OCI-LY1 (cell line): ENCODE measurements at regions not wholly inside any gene's neighbourhood (a gene's known extent, or its start where the extent isn't known, plus 50 kb on each side); places are given as distances from the start of the nearest gene placed in this dataset.

Experiments used
- H2AFZ ChIP-seq: fragments of 200-600 bp; sonication (generic), shearing (Covaris generic); 2 replicates; pipeline ENCODE4 v1.6.0; 2014; ENCODE audit warnings: antibody characterized with exemption, mild to moderate bottlenecking, low read length
- H3F3A ChIP-seq: fragments of 200-600 bp; sonication (generic), shearing (Covaris generic); 2 replicates; pipeline ENCODE4 v1.6.0; 2014; ENCODE audit warnings: mild to moderate bottlenecking, antibody characterized with exemption, low read length, moderate library complexity; ENCODE audit not compliant: insufficient read depth
- H3K27ac ChIP-seq: fragments of 200-600 bp; sonication (generic); 2 replicates; pipeline ENCODE4 v1.5.1; 2014; ENCODE audit warnings: low read length, mixed run types, mild to moderate bottlenecking, low read depth; ENCODE audit not compliant: poor library complexity, severe bottlenecking
- H3K27me3 ChIP-seq: fragments of 200-600 bp; sonication (generic); 2 replicates; pipeline ENCODE4 v1.6.0; 2014; ENCODE audit warnings: antibody characterized with exemption, mild to moderate bottlenecking, low read length, moderate library complexity; ENCODE audit not compliant: insufficient read depth
- H3K36me3 ChIP-seq: fragments of 200-600 bp; sonication (generic); 2 replicates; pipeline ENCODE4 v1.6.1; 2014; ENCODE audit warnings: mild to moderate bottlenecking, antibody characterized with exemption, low read length, moderate library complexity, mixed read lengths; ENCODE audit not compliant: insufficient read depth
- H3K4me1 ChIP-seq: fragments of 200-600 bp; sonication (generic); 2 replicates; pipeline ENCODE4 v1.5.1; 2014; ENCODE audit warnings: mild to moderate bottlenecking, low read length, moderate library complexity; ENCODE audit not compliant: insufficient read depth, severe bottlenecking
- H3K4me2 ChIP-seq: fragments of 200-600 bp; sonication (generic), shearing (Covaris generic); 2 replicates; pipeline ENCODE4 v1.6.1; 2014; ENCODE audit warnings: low read length
- H3K4me3 ChIP-seq: fragments of 200-600 bp; sonication (generic); 2 replicates; pipeline ENCODE4 v1.5.1; 2014; ENCODE audit warnings: low read length, low read depth, mild to moderate bottlenecking, mixed read lengths; ENCODE audit not compliant: poor library complexity, severe bottlenecking
- H3K79me2 ChIP-seq: fragments of 200-600 bp; shearing (Covaris generic); 2 replicates; pipeline ENCODE4 v1.6.1; 2016; ENCODE audit warnings: mixed run types, low read length, mixed read lengths; ENCODE audit not compliant: insufficient read depth
- H3K9ac ChIP-seq: fragments of 200-600 bp; sonication (generic), shearing (Covaris generic); 2 replicates; pipeline ENCODE4 v1.6.1; 2014; ENCODE audit warnings: mild to moderate bottlenecking, low read length, mixed read lengths
- H3K9me2 ChIP-seq: fragments of 200-600 bp; sonication (generic), shearing (Covaris generic); 2 replicates; pipeline ENCODE4 v1.6.1; 2014; ENCODE audit warnings: low read depth, mild to moderate bottlenecking, low read length, mixed read lengths
- H3K9me3 ChIP-seq: fragments of 200-600 bp; shearing (Covaris generic); 2 replicates; pipeline ENCODE4 v1.6.1; 2014; ENCODE audit warnings: low read length, mixed read lengths
- H4K20me1 ChIP-seq: fragments of 200-600 bp; sonication (generic), shearing (Covaris generic); 2 replicates; pipeline ENCODE4 v1.6.0; 2016; ENCODE audit warnings: mild to moderate bottlenecking, low read length; ENCODE audit not compliant: insufficient read depth
- EZH2 ChIP-seq: fragments of 200-600 bp; sonication (generic), shearing (Covaris generic); IDR thresholded peaks from 2 replicates; pipeline ENCODE4 v1.8.0; 2017; ENCODE audit warnings: borderline replicate concordance, mixed run types, mild to moderate bottlenecking, antibody characterized with exemption, low read length, moderate library complexity, mixed read lengths
- TF ChIP-seq, protein P1 (sequence below): fragments of 200-600 bp; sonication (generic), shearing (Covaris generic); IDR thresholded peaks from 2 replicates; pipeline ENCODE4 v1.5.1; 2017; ENCODE audit warnings: mild to moderate bottlenecking, antibody characterized with exemption, low read length, moderate library complexity, mixed read lengths

DNA sequence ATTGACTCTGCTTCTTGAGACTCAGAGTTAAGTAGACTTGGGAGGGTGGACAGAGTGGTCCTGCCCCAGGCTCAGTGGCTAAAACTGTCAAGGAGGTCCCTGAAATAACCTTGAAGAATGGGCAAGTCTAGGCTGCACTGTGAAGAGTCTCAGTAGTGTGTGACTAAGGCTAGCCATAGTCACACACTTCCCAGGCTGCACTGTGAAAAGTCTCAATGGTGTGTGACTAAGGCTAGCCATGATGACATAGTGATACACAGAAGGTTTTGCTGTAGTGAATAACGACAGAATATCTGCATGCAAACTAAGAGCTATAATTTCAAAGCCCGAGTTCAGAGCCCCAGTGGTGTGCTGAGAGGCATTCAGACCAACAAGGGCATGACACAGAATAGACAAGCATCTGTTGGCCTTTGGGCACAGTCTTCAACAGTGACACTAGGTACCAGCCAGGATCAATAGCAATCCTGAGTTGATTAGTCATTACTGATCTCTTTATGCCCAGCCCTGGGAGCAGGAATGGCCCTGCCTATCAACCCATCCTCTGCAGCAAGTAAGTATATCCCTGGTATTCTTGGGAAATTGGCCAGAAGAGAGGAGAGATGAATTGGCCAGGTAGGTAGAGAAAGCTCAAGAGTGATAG is 72.4 kb upstream of the BBX start:
- Histone ChIP-seq H3K4me3 (no peak overlapping the region), H4K20me1 (no peaks in the 10 kb centered on the region), H3K36me3 (no peaks in the 10 kb centered on the region), H3K9me3 (no peaks in the 10 kb centered on the region), H3K4me1 (no peaks in the 10 kb centered on the region), H3K27ac (no peak overlapping the region), H3K79me2 (no peaks in the 10 kb centered on the region), H3K4me2 (no peak overlapping the region), H3K9me2 (no peaks in the 10 kb centered on the region), H3K9ac (no peak overlapping the region), H2AFZ (no peak overlapping the region), H3F3A (no peaks in the 10 kb centered on the region), H3K27me3 (no peaks in the 10 kb centered on the region)
- TF ChIP-seq, protein P1, sequence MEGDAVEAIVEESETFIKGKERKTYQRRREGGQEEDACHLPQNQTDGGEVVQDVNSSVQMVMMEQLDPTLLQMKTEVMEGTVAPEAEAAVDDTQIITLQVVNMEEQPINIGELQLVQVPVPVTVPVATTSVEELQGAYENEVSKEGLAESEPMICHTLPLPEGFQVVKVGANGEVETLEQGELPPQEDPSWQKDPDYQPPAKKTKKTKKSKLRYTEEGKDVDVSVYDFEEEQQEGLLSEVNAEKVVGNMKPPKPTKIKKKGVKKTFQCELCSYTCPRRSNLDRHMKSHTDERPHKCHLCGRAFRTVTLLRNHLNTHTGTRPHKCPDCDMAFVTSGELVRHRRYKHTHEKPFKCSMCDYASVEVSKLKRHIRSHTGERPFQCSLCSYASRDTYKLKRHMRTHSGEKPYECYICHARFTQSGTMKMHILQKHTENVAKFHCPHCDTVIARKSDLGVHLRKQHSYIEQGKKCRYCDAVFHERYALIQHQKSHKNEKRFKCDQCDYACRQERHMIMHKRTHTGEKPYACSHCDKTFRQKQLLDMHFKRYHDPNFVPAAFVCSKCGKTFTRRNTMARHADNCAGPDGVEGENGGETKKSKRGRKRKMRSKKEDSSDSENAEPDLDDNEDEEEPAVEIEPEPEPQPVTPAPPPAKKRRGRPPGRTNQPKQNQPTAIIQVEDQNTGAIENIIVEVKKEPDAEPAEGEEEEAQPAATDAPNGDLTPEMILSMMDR, result no peak
- no peak for TF ChIP-seq EZH2

DNA sequence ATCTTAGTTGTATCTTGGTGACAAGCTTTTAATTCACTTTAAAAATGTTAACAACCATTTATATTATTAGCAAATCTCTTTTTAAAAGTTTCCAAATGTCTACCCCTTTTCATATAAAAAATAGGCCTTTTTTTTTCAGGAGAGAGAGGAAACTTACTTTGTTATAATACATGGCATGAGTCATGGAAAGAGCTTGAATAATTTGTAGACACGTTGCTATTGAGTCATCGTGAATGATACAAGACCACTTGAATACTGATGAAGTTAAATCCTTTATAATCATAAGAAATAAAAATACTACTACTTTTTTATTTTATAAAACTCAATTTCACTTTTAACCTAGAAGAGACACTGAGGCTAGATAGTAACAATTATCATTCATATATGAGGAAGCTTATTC is 70.3 kb upstream of the BBX start:
- no peak for TF ChIP-seq EZH2
- TF ChIP-seq, protein P1, result no peak
- H3F3A ChIP-seq, result no peaks in the 10 kb centered on the region
- H3K4me1 ChIP-seq, result no peaks in the 10 kb centered on the region
- no peaks in the 10 kb centered on the region for H3K36me3 ChIP-seq
- H3K4me3 ChIP-seq, result no peak overlapping the region
- no peak overlapping the region for H3K4me2 ChIP-seq
- H3K27me3 ChIP-seq, result no peaks in the 10 kb centered on the region
- H3K27ac ChIP-seq, result no peak overlapping the region
- H3K9ac ChIP-seq, result no peak overlapping the region
- H3K79me2 ChIP-seq, result no peaks in the 10 kb centered on the region
- H3K9me2 ChIP-seq, result no peaks in the 10 kb centered on the region
- H4K20me1 ChIP-seq, result no peaks in the 10 kb centered on the region
- H3K9me3 ChIP-seq, result no peaks in the 10 kb centered on the region
- no peak overlapping the region for H2AFZ ChIP-seq

DNA sequence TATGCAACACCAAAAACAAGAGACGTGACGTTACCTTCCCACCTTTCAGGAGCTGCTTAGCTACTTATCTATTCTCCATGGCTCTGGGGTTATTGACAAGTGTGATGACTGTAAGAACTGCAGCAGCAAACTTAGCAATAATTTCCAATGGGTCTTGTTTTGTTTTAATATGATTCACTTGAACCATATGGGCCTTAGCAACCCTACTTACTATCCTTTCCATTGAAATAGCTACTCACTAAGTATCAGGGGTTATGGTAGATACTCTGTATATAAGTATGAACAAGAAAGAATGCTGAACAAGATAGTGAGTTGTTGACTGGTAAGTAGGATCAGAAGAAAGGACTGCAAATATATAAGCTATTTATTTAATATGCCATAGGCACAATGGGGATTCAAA is 69.3 kb upstream of the BBX start:
- H3K4me1 ChIP-seq, result no peaks in the 10 kb centered on the region
- no peaks in the 10 kb centered on the region for H3K79me2 ChIP-seq
- TF ChIP-seq EZH2, result no peak
- H3K9me2 ChIP-seq, result no peaks in the 10 kb centered on the region
- no peaks in the 10 kb centered on the region for H3K36me3 ChIP-seq
- H3K4me3 ChIP-seq, result no peak overlapping the region
- H3K27ac ChIP-seq, result no peak overlapping the region
- H4K20me1 ChIP-seq, result no peaks in the 10 kb centered on the region
- H2AFZ ChIP-seq, result no peak overlapping the region
- H3F3A ChIP-seq, result no peaks in the 10 kb centered on the region
- H3K4me2 ChIP-seq, result no peak overlapping the region
- no peak overlapping the region for H3K9ac ChIP-seq
- no peaks in the 10 kb centered on the region for H3K9me3 ChIP-seq
- no peaks in the 10 kb centered on the region for H3K27me3 ChIP-seq

DNA sequence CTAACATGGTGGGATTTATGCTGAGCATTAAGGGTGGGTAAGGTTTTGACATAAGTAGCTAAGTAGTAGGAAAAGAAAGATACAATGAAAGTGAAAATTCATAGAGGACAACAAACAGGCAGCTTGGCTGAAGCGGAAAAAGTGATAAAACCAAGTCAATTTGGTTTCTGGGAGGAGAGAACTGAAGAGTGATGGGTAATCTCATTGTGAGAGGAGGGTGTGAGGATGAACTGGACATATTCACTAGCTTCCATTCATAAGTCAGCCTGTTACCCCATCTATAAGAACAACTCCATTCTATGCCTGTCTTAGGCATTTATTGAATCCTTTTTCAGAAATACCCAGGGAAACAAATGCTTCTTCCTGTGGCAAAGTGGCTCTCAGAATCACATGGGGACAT is 67.1 kb upstream of the BBX start:
- H3F3A ChIP-seq, result no peaks in the 10 kb centered on the region
- H3K4me2 ChIP-seq, result no peak overlapping the region
- no peaks in the 10 kb centered on the region for H3K9me3 ChIP-seq
- no peaks in the 10 kb centered on the region for H3K4me1 ChIP-seq
- no peak overlapping the region for H3K9ac ChIP-seq
- no peaks in the 10 kb centered on the region for H3K9me2 ChIP-seq
- no peak overlapping the region for H2AFZ ChIP-seq
- H3K27me3 ChIP-seq, result no peaks in the 10 kb centered on the region
- no peak overlapping the region for H3K4me3 ChIP-seq
- no peaks in the 10 kb centered on the region for H4K20me1 ChIP-seq
- H3K27ac ChIP-seq, result no peak overlapping the region
- TF ChIP-seq EZH2, result no peak
- TF ChIP-seq, protein P1, result no peak
- no peaks in the 10 kb centered on the region for H3K36me3 ChIP-seq
- no peaks in the 10 kb centered on the region for H3K79me2 ChIP-seq
